ENCODE measurements at regions not wholly inside any gene's neighbourhood (a gene's known extent, or its start where the extent isn't known, plus 50 kb on each side); places are given as distances from the start of the nearest gene placed in this dataset.

GRCh38 chr5:87169300-87169991 lies 98.2 kb upstream of the RASA1 start:
- Histone ChIP-seq H4K20me1 (ENCODE audit: low read depth, low read length) (no peaks in the 10 kb centered on the region), H3K4me3 (ENCODE audit: insufficient read depth, low read length, poor library complexity, severe bottlenecking) (no peak overlapping the region), H3K79me2 (ENCODE audit: insufficient read depth, low read length) (no peaks in the 10 kb centered on the region), H3K36me3 (ENCODE audit: low read length) (no peaks in the 10 kb centered on the region), H3K9me2 (replicated peaks; ENCODE audit: insufficient read depth, low read length) (no peaks in the 10 kb centered on the region), H3K27me3 (ENCODE audit: low read length) (no peaks in the 10 kb centered on the region), H3K27ac (ENCODE audit: low read depth, low read length) (no peak overlapping the region), H3K9me3 (ENCODE audit: insufficient read depth, low read length) (no peaks in the 10 kb centered on the region), H3K4me2 (ENCODE audit: low read depth, low read length, poor library complexity, severe bottlenecking) (no peak overlapping the region), H2AFZ (ENCODE audit: low read depth, low read length, severe bottlenecking) (no peak overlapping the region), H3K9ac (ENCODE audit: low read length) (no peak overlapping the region), H3F3A (ENCODE audit: insufficient read depth) (no peaks in the 10 kb centered on the region)
- no peak for TF ChIP-seq EZH2phosphoT487 (conservative IDR thresholded peaks at IDR 0.05; ENCODE audit: low read length)
- no peak for TF ChIP-seq CTCF (IDR thresholded peaks at IDR 0.05; ENCODE audit: insufficient read depth, low read length, poor library complexity, severe bottlenecking)

- Histone ChIP-seq H3K4me2 (ENCODE audit: low read depth, low read length, poor library complexity, severe bottlenecking) (no peak overlapping the region), H3K9me2 (replicated peaks; ENCODE audit: insufficient read depth, low read length) (no peaks in the 10 kb centered on the region), H3K9me3 (ENCODE audit: insufficient read depth, low read length) (no peaks in the 10 kb centered on the region), H3K79me2 (ENCODE audit: insufficient read depth, low read length) (no peaks in the 10 kb centered on the region), H4K20me1 (ENCODE audit: low read depth, low read length) (no peaks in the 10 kb centered on the region), H3K9ac (ENCODE audit: low read length) (no peak overlapping the region), H3K4me3 (ENCODE audit: insufficient read depth, low read length, poor library complexity, severe bottlenecking) (no peak overlapping the region), H3F3A (ENCODE audit: insufficient read depth) (no peaks in the 10 kb centered on the region), H3K27me3 (ENCODE audit: low read length) (no peaks in the 10 kb centered on the region), H3K36me3 (ENCODE audit: low read length) (no peaks in the 10 kb centered on the region), H2AFZ (ENCODE audit: low read depth, low read length, severe bottlenecking) (no peak overlapping the region), H3K27ac (ENCODE audit: low read depth, low read length) (no peak overlapping the region)
- TF ChIP-seq CTCF (IDR thresholded peaks at IDR 0.05; ENCODE audit: insufficient read depth, low read length, poor library complexity, severe bottlenecking) (no peak), EZH2phosphoT487 (conservative IDR thresholded peaks at IDR 0.05; ENCODE audit: low read length) (no peak)
Observed at GRCh38 chr5:87170799-87171198, 96.9 kb upstream of the RASA1 start.

GRCh38 chr5:87182649-87183048 lies 85.0 kb upstream of the RASA1 start:
- no peaks in the 10 kb centered on the region for H3K36me3 ChIP-seq (ENCODE audit: low read length)
- H3F3A ChIP-seq (ENCODE audit: insufficient read depth): no peaks in the 10 kb centered on the region; the same call in 1 of the 2 replicates
- H3K4me2 ChIP-seq (ENCODE audit: low read depth, low read length, poor library complexity, severe bottlenecking): no peak overlapping the region
- no peak overlapping the region for H3K9ac ChIP-seq (ENCODE audit: low read length)
- TF ChIP-seq CTCF (IDR thresholded peaks at IDR 0.05; ENCODE audit: insufficient read depth, low read length, poor library complexity, severe bottlenecking): no peak
- no peak for TF ChIP-seq EZH2phosphoT487 (conservative IDR thresholded peaks at IDR 0.05; ENCODE audit: low read length)
- H3K9me2 ChIP-seq (replicated peaks; ENCODE audit: insufficient read depth, low read length): no peaks in the 10 kb centered on the region
- no peaks in the 10 kb centered on the region for H3K27me3 ChIP-seq (ENCODE audit: low read length)
- no peaks in the 10 kb centered on the region for H3K9me3 ChIP-seq (ENCODE audit: insufficient read depth, low read length)
- no peak overlapping the region for H2AFZ ChIP-seq (ENCODE audit: low read depth, low read length, severe bottlenecking)
- H3K79me2 ChIP-seq (ENCODE audit: insufficient read depth, low read length): no peaks in the 10 kb centered on the region
- H3K27ac ChIP-seq (ENCODE audit: low read depth, low read length): no peak overlapping the region
- H4K20me1 ChIP-seq (ENCODE audit: low read depth, low read length): no peaks in the 10 kb centered on the region
- no peak overlapping the region for H3K4me3 ChIP-seq (ENCODE audit: insufficient read depth, low read length, poor library complexity, severe bottlenecking)
